ENCODE measurements at regions not wholly inside any gene's neighbourhood (a gene's known extent, or its start where the extent isn't known, plus 50 kb on each side); places are given as distances from the start of the nearest gene placed in this dataset.
"Not testable (repeated sequence)": the region's sequence is repeated elsewhere in the genome, so short reads cannot be mapped to it uniquely, and the experiment has no call there.

DNA sequence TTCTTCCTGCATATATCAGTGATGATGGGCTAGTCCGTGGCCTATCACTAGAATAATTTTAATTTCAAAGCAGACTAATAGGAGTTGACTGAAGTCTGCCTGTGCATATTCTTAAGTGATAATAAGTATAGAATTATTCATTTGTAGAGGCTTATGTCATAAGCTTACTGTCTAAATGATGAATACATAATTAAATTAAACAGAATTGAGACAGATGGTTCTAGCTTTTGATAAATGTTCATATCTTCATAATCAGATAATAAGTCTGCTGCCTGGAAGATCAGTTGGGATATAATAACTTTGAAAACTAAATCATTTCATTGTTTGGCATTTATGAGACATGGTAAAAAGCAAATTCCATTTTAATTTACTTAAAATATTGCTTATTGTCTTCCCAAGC is 1175.6 kb downstream of the TECRL start:
- no peak for TF ChIP-seq Cebpa-rat (IDR thresholded peaks at IDR 0.05)
- Histone ChIP-seq H3K4me1 (no peaks in the 10 kb centered on the region), H3K27me3 (no peaks in the 10 kb centered on the region), H3K4me3 (no peak overlapping the region), H3K4me2 (no peak overlapping the region), H4K20me1 (no peaks in the 10 kb centered on the region), H3K27ac (no peak overlapping the region), H3K36me3 (no peaks in the 10 kb centered on the region), H3K9ac (no peak overlapping the region), H3K9me3 (no peaks in the 10 kb centered on the region)

DNA sequence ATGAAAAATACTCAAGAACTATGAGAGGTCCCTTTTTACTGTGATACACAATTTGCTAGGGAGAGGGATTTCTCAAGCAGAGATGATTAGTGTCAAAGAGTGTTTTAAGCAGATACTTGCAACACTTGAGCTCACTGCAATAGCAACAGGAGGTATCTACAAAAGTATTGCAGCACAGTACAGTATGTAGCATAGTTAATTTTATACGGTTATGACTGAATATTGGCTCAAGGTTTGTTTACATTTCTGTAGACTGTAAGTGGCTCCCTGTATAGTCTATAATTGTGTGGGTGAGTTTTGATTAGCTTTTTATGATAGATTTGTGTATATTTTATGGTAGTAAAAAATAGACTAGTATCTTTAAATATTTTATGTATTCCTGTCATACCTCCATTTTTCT is 1177.2 kb downstream of the TECRL start:
- TF ChIP-seq Cebpa-rat (IDR thresholded peaks at IDR 0.05): no peak
- Histone ChIP-seq H3K9me3 (no peaks in the 10 kb centered on the region), H3K9ac (no peak overlapping the region), H3K4me2 (no peak overlapping the region), H3K4me3 (no peak overlapping the region), H3K36me3 (no peaks in the 10 kb centered on the region), H4K20me1 (no peaks in the 10 kb centered on the region), H3K4me1 (no peaks in the 10 kb centered on the region), H3K27me3 (no peaks in the 10 kb centered on the region), H3K27ac (no peak overlapping the region)

DNA sequence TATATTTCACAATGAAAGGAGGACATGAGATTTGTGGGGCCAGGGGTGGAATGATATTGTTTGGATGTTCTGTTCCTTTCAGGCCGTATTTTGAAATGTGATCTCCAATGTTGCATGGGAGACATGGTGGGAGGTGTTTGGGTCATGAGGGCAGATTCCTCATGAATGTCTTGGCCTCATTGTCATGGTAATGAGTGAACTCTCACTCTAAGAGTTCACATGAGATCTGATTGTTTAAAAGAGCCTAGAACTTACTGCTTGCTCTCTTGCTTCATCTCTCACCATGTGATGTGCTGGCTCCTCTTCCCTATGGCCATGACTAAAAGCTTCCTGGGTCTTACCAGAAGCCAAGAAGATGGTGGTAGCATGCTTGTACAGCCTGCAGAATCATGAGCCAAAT is 1183.0 kb downstream of the TECRL start:
- Histone ChIP-seq H3K9ac (no peak overlapping the region), H3K4me1 (no peaks in the 10 kb centered on the region), H3K27me3 (no peaks in the 10 kb centered on the region), H3K36me3 (no peaks in the 10 kb centered on the region), H3K27ac (no peak overlapping the region), H3K9me3 (no peaks in the 10 kb centered on the region), H3K4me2 (no peak overlapping the region), H4K20me1 (no peaks in the 10 kb centered on the region), H3K4me3 (no peak overlapping the region)
- TF ChIP-seq Cebpa-rat (IDR thresholded peaks at IDR 0.05): no peak

DNA sequence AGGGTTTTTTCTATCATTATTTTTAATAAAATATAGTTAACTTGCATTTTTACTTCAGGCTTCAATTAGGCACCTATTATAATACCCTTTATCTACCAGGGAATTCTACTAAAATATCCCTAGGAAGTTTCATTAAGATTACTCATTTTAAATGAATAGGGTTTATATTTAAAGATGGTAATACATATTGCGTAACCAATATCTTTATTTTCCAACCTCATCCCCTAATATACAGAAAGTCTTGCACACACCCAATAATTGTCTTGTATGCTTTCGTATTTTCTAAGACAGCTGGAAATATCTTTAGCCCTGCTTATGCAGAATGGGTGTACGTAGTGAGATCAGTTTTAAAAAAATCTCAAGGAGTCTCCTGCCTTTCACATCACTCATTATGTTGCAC is 1186.8 kb downstream of the TECRL start:
- no peaks in the 10 kb centered on the region for H3K9me3 ChIP-seq
- H4K20me1 ChIP-seq: no peaks in the 10 kb centered on the region
- no peak overlapping the region for H3K9ac ChIP-seq
- no peak overlapping the region for H3K4me3 ChIP-seq
- no peak overlapping the region for H3K4me2 ChIP-seq
- H3K27me3 ChIP-seq: no peaks in the 10 kb centered on the region
- TF ChIP-seq Cebpa-rat (IDR thresholded peaks at IDR 0.05): no peak
- H3K36me3 ChIP-seq: no peaks in the 10 kb centered on the region
- H3K4me1 ChIP-seq: no peaks in the 10 kb centered on the region
- no peak overlapping the region for H3K27ac ChIP-seq

DNA sequence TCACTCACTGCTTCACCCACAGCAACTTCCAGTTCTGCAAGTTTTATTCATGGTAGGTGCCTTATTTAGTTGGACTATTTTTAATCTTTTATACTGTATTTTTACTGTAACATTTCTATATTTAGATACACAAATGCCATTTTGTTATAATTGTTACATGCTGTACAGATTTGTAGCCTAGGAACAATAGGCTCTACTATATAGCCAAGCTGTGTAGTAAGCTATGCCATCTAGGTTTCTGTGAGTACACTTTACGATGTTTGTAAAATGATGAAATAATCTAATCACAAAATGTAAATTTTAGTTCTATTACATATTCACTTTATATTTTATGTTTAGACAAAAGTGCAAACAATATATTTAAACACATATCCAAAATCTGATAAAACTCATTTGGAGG is 1187.8 kb downstream of the TECRL start:
- H3K27ac ChIP-seq: no peak overlapping the region
- H3K4me3 ChIP-seq: no peak overlapping the region
- H3K36me3 ChIP-seq: no peaks in the 10 kb centered on the region
- H3K4me1 ChIP-seq: no peaks in the 10 kb centered on the region
- no peak for TF ChIP-seq Cebpa-rat (IDR thresholded peaks at IDR 0.05)
- no peak overlapping the region for H3K9ac ChIP-seq
- H4K20me1 ChIP-seq: no peaks in the 10 kb centered on the region
- H3K4me2 ChIP-seq: no peak overlapping the region
- H3K9me3 ChIP-seq: no peaks in the 10 kb centered on the region
- no peaks in the 10 kb centered on the region for H3K27me3 ChIP-seq

DNA sequence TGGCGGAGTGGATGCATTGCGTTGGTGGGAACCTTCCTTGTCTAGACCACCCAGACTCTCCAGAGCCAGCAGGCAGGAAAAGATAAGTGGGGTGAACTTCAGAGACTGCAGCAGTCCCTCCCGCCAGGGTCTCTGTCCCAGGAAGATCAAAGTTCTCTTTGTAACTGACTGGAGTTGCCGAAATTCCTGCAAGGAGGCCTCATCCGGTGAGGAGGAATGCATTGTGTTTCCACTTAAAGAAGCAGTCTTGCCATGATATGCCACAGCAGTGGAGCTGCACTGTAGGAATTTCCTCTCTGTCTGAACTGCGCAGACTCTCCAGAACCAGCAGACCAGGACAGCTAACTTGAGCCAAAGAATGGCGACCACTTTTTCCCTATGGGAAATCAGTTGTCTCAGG is 1190.4 kb downstream of the TECRL start:
- no peak overlapping the region for H3K9ac ChIP-seq
- TF ChIP-seq Cebpa-rat (IDR thresholded peaks at IDR 0.05): no peak
- no peaks in the 10 kb centered on the region for H4K20me1 ChIP-seq
- H3K4me2 ChIP-seq: no peak overlapping the region
- H3K36me3 ChIP-seq: no peaks in the 10 kb centered on the region
- H3K4me1 ChIP-seq: no peaks in the 10 kb centered on the region
- no peaks in the 10 kb centered on the region for H3K9me3 ChIP-seq
- H3K27me3 ChIP-seq: no peaks in the 10 kb centered on the region
- H3K4me3 ChIP-seq: no peak overlapping the region
- no peak overlapping the region for H3K27ac ChIP-seq

DNA sequence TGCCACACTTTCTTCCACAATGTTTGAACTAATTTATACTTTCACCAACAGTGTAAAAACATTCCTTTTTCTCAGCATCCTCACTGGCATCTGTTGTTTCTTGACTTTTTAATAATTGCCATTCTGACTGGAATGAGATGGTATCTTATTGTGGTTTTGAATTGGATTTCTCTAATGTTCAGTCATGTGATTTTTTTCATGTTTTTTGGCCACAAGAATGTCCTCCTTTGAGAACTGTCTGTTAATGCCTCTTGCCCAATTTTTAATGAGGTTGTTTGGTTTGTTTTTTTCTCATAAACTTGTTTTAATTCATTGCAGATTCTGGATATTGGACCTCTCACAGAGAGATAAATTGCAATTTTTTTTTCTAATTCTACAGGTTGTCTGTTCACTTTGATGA is 1195.2 kb downstream of the TECRL start:
- H3K9ac ChIP-seq: no peak overlapping the region
- H3K27ac ChIP-seq: no peak overlapping the region
- no peak overlapping the region for H3K4me2 ChIP-seq
- H3K27me3 ChIP-seq: no peaks in the 10 kb centered on the region
- H3K9me3 ChIP-seq: no peaks in the 10 kb centered on the region
- H3K4me3 ChIP-seq: no peak overlapping the region
- no peaks in the 10 kb centered on the region for H3K36me3 ChIP-seq
- no peaks in the 10 kb centered on the region for H4K20me1 ChIP-seq
- TF ChIP-seq Cebpa-rat (IDR thresholded peaks at IDR 0.05): no peak
- no peaks in the 10 kb centered on the region for H3K4me1 ChIP-seq

DNA sequence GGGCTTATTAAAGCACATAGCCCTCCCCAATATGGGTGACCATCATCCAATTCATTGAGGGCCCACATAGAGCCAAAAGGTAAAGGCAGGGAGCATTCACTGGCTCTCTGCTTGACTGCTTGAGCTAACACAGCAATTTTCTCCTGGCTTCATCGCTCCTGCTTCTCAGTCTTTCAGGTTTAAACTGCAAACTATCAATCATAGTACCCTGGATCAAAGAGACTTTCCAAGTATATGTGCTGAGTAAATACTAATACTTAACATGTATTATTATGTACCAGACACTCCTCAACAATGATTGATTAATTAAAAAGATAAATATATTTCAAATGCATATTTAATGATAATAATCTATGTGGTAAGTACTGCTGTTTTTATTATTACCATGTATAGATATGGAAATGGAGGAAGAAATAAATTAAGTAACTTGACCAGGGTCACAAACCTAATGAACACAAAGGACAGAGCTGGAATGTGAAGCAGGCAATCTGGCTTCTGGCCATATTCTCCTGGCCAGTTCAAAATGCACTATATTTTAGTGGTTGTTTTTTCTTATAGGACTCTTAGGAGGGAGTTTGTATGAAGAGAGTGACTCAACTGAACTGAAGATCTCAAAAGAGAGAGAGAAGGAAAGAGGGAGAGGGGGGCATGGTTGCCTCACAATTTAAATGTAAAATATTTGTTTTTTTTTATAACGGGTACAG is 1197.3 kb downstream of the TECRL start:
- H3K36me3 ChIP-seq: no peaks in the 10 kb centered on the region
- no peak overlapping the region for H3K4me2 ChIP-seq
- no peaks in the 10 kb centered on the region for H4K20me1 ChIP-seq
- H3K9ac ChIP-seq: no peak overlapping the region
- no peak for TF ChIP-seq Cebpa-rat (IDR thresholded peaks at IDR 0.05)
- no peaks in the 10 kb centered on the region for H3K9me3 ChIP-seq
- no peaks in the 10 kb centered on the region for H3K4me1 ChIP-seq
- H3K4me3 ChIP-seq: no peak overlapping the region
- no peak overlapping the region for H3K27ac ChIP-seq
- H3K27me3 ChIP-seq: no peaks in the 10 kb centered on the region

DNA sequence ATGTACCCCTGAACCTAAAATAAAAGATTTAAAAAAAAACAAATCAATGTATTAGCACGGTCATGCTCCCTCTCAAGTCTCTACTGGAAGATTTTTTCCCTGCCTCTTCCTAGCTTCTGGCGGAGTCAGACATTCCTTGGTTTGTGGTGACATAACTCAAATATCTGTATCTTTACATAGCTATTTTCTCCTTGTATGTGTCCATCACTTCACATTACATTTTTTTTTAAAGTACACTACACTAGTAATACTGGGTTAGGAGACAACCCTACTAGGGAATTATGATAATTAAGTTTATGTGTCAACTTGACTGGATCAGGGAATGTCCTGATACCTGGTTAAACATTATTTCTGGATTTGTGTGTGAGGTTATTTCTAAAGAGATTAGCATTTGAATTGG is 1197.9 kb downstream of the TECRL start:
- Histone ChIP-seq H4K20me1 (no peaks in the 10 kb centered on the region), H3K27me3 (no peaks in the 10 kb centered on the region), H3K4me2 (no peak overlapping the region), H3K27ac (no peak overlapping the region), H3K4me3 (no peak overlapping the region), H3K9ac (no peak overlapping the region), H3K9me3 (no peaks in the 10 kb centered on the region), H3K36me3 (no peaks in the 10 kb centered on the region), H3K4me1 (no peaks in the 10 kb centered on the region)
- no peak for TF ChIP-seq Cebpa-rat (IDR thresholded peaks at IDR 0.05)

DNA sequence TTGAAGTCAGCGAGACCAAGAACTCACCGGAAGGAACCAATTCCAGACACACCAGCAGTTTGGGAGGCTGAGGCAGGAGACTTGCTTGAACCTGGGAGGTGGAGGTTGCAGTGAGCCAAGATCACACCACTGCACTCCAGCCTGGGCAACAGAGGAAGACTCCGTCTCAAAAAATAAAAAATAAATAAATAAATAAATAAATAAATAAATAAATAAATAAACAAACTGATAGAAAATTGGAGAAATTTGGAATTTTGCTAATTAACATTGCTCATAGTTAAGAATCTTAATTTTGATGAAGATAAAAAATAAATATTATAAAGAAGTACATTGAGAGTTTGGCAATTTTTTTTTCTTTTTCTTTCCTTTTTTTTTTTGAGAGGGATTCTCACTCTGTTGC is 1216.2 kb downstream of the TECRL start:
- not testable (repeated sequence) for H3K27me3 ChIP-seq, H4K20me1 ChIP-seq, H3K36me3 ChIP-seq, H3K4me3 ChIP-seq, H3K4me1 ChIP-seq, H3K27ac ChIP-seq, H3K9me3 ChIP-seq, H3K9ac ChIP-seq, H3K4me2 ChIP-seq

DNA sequence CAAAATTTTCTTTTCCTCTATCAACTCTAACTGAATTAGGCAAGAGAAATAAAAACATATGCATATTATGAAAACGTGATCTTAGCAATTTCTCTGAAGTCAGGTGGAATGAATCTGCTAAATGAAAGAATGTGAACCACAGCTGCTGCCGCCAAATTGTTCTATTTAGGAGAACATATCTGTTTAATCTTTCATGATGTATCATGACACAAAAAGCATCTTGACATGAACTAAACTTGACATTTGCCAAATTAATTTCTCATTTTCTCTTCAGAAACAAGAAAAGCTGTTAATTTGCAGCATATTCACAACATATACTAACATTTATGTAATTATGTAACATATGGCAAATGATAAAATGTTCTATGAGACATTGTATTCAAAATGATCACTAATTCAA is 1237.9 kb downstream of the TECRL start:
- Histone ChIP-seq H3K36me3 (no peaks in the 10 kb centered on the region), H3K4me2 (no peak overlapping the region), H3K9me3 (no peaks in the 10 kb centered on the region), H3K27ac (no peak overlapping the region), H3K4me3 (no peak overlapping the region), H3K9ac (no peak overlapping the region), H3K27me3 (no peaks in the 10 kb centered on the region), H3K4me1 (no peaks in the 10 kb centered on the region), H4K20me1 (no peaks in the 10 kb centered on the region)
- no peak for TF ChIP-seq Cebpa-rat (IDR thresholded peaks at IDR 0.05)
